Adrenal gland (tissue), 5 donors: ENCODE measurements at regions not wholly inside any gene's neighbourhood (a gene's known extent, or its start where the extent isn't known, plus 50 kb on each side); places are given as distances from the start of the nearest gene placed in this dataset.

ENCODE experiments used
- POLR2A ChIP-seq, 2 donors: fragments of 450-650 bp; IDR thresholded peaks; one replicate each; pipeline ENCODE4 v1.6.1; 2017; ENCODE audit warnings: antibody characterized with exemption in 2 of 2, mild to moderate bottlenecking in 2 of 2, moderate library complexity in 1 of 2
- TF ChIP-seq, protein P1 (sequence below), 6 experiments: fragments of 450-650 bp in 4 of 6; fragments of 200-600 bp in 2 of 6; sonication (generic) in 1 of 6; IDR thresholded peaks; 1 replicate in 5 of 6; 2 replicates in 1 of 6; pipeline versions ENCODE4 v1.5.1 to v1.8.0; 2016 to 2021; ENCODE audit warnings: antibody characterized with exemption in 6 of 6, mild to moderate bottlenecking in 2 of 6, moderate library complexity in 1 of 6
- donor health status: DM: no; HTN: no; CAD: no.

DNA sequence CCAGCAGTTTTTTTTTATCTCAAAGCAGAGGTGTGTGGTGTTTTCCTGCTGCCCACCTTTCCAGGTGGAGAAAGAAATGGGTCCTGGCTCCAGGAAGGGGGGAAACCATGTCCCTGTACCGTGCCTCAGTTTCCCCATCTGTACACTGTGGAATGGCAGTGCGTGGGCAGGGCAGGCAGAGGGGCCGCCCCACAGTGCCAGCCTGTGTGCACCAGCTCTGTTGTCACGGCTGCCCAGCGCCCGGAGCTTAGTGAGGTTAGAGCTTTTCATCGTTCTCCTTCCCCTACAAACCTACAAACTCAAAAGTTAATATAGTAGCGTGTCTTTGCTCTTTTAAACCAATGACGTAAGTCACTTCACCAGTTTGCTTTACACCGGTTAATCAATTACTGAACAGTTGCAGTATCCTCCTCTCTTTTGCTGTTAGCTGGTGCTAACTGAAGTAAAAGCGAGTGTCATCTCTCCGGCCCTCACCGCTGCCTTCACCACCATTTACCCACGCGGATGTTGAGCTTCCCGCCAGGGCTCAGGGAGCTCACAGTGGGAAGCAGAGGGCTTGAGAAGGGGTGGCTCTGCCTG is 114.8 kb upstream of the ADRA2C start:
- TF ChIP-seq POLR2A (IDR thresholded peaks at IDR 0.05) = no peak
- TF ChIP-seq, protein P1, sequence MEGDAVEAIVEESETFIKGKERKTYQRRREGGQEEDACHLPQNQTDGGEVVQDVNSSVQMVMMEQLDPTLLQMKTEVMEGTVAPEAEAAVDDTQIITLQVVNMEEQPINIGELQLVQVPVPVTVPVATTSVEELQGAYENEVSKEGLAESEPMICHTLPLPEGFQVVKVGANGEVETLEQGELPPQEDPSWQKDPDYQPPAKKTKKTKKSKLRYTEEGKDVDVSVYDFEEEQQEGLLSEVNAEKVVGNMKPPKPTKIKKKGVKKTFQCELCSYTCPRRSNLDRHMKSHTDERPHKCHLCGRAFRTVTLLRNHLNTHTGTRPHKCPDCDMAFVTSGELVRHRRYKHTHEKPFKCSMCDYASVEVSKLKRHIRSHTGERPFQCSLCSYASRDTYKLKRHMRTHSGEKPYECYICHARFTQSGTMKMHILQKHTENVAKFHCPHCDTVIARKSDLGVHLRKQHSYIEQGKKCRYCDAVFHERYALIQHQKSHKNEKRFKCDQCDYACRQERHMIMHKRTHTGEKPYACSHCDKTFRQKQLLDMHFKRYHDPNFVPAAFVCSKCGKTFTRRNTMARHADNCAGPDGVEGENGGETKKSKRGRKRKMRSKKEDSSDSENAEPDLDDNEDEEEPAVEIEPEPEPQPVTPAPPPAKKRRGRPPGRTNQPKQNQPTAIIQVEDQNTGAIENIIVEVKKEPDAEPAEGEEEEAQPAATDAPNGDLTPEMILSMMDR (IDR thresholded peaks at IDR 0.05) = no peak
